ENCODE measurements at regions not wholly inside any gene's neighbourhood (a gene's known extent, or its start where the extent isn't known, plus 50 kb on each side); places are given as distances from the start of the nearest gene placed in this dataset.

DNA sequence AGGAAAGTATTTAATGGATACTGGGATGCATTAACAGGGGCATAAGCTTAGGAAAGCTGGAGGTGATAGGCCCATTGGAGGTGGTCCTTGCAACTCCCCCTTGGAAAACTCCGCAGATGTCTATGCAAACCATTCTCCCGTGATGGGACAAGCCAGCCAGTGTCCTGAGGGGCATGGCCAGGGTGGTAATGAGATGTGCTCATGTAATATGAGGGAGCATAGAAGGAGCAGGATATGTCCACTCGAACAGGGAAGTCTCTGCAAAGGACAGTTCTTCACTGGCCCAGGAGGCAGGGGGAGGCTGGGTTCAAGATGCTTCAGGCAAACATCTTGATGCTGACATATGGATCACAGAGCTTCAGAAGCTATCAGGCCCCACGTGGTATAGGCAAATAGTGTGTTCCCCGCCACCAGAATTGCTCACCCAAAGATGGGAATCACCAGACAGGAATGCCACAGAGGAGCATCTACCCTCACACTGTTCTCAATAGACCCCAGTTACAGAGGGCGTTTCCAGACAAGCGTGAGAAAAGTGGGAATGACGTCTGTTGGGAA, 201.6 kb upstream of the CDH4 start:
- Histone ChIP-seq H3K4me3 (ENCODE audit: low read depth in 1 of 5, low read length in 5 of 5) (no peak overlapping the region), H3K9me3 (ENCODE audit: control insufficient read depth in 5 of 5, low read length in 5 of 5) (peaks cover 0 to 6% (median 5%) of the 10 kb centered on the region in 5 donors), H3K9ac (ENCODE audit: low read length in 5 of 5) (no peak overlapping the region), H3K4me1 (ENCODE audit: control insufficient read depth in 5 of 5, insufficient read depth in 5 of 5, low read length in 5 of 5) (no peaks in the 10 kb centered on the region), H3K27ac (ENCODE audit: low read depth, low read length) (no peak overlapping the region), H3K36me3 (ENCODE audit: control insufficient read depth in 5 of 5, insufficient read depth in 5 of 5, low read length in 5 of 5) (no peaks in the 10 kb centered on the region), H3K27me3 (ENCODE audit: control insufficient read depth in 5 of 5, insufficient read depth in 4 of 5, low read length in 5 of 5) (peaks cover 0 to 13% (median 3%) of the 10 kb centered on the region in 5 donors)

DNA sequence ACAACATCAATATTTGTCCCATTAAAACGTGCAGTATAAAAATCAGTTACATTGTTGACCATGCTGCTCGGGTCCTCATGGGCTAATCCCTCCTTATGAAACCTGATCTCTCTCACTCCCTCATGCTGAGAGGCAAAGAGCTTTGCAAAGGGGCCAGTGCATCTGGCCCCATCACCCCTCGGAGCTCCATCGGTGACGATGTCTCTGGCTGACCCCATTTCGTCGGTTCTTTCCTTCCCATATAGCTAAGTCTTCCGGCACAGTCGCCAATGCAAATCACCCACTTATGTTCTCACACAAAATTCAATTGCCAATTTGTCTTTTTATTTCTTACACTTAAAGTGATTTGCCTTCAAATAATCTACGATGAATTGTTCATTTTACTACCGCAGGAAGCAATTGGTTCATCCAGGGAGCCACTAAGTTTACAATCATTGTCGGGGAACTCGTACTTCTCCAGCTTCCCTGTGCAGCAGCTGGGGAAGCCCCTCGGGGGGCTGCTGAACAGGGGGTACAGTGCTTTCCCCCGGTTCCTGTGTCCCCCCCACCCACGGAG, 199.8 kb upstream of the CDH4 start:
- Histone ChIP-seq H3K4me3 (ENCODE audit: low read depth in 1 of 5, low read length in 5 of 5) (no peak overlapping the region), H3K27ac (ENCODE audit: low read depth, low read length) (no peak overlapping the region), H3K4me1 (ENCODE audit: control insufficient read depth in 5 of 5, insufficient read depth in 5 of 5, low read length in 5 of 5) (no peaks in the 10 kb centered on the region), H3K36me3 (ENCODE audit: control insufficient read depth in 5 of 5, insufficient read depth in 5 of 5, low read length in 5 of 5) (no peaks in the 10 kb centered on the region), H3K27me3 (ENCODE audit: control insufficient read depth in 5 of 5, insufficient read depth in 4 of 5, low read length in 5 of 5) (peaks cover under 1 to 10% (median 6%) of the 10 kb centered on the region in 5 donors), H3K9me3 (ENCODE audit: control insufficient read depth in 5 of 5, low read length in 5 of 5) (peaks cover 0 to 6% (median 5%) of the 10 kb centered on the region in 5 donors), H3K9ac (ENCODE audit: low read length in 5 of 5) (no peak overlapping the region)

DNA sequence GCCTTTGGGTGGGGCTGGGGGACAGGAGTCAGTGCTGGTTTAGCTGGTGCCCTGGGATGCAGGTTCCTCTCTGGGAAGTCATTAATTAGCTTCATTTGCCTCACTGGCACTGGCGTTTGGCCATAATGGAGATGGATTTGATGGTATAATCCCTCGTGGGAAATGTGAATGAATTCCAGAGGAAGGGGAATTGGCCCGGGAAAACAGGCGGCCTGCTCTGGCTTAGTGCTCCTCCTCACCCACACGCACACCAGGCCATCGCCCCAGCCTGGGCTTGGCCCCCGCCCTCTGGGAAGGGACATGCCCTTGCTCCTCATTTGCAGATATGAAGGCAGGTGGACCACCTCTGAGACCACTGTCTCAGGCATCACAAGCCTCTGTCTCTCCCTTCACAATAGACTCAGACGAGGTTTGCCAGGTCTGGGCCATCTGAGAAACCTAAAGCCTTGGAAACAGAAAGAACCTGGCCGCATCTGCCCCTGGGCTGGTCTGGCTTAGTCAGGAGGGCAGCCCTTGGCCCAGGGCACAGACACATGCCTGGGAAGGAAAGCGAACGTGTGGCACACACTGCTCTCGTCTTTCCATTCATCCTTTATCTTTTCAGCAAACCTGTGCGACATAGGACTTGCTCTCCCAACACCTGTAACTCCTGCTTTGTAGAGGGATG, 199.2 kb upstream of the CDH4 start:
- H3K4me3 ChIP-seq (ENCODE audit: low read depth in 1 of 5, low read length in 5 of 5), result no peak overlapping the region
- no peaks in the 10 kb centered on the region for H3K36me3 ChIP-seq (ENCODE audit: control insufficient read depth in 5 of 5, insufficient read depth in 5 of 5, low read length in 5 of 5)
- H3K9ac ChIP-seq (ENCODE audit: low read length in 5 of 5), result no peak overlapping the region
- no peaks in the 10 kb centered on the region for H3K4me1 ChIP-seq (ENCODE audit: control insufficient read depth in 5 of 5, insufficient read depth in 5 of 5, low read length in 5 of 5)
- H3K9me3 ChIP-seq (ENCODE audit: control insufficient read depth in 5 of 5, low read length in 5 of 5), result peaks cover 0 to 6% (median 5%) of the 10 kb centered on the region in 5 donors
- H3K27me3 ChIP-seq (ENCODE audit: control insufficient read depth in 5 of 5, insufficient read depth in 4 of 5, low read length in 5 of 5), result peaks cover 0 to 10% (median 6%) of the 10 kb centered on the region in 5 donors
- H3K27ac ChIP-seq (ENCODE audit: low read depth, low read length), result no peak overlapping the region

DNA sequence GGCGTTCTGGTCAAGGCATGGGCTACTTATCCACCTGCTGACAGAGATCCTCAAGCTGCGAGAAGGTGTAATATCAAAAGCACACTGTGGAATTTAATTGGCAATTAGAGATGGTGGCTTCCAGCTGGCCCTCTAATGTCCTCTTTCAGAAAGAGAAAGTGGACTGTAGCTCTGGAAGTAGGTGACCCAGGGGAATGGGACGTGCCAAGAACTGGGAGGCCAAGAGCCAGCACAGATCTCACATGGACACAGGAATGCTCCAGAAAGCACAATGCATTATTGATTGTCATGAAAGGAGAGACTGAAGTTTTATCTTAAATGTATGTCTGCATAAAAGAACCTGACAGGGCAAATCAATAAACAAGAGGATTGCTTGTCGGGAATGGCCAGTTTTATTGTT, 198.6 kb upstream of the CDH4 start:
- Histone ChIP-seq H3K27ac (ENCODE audit: low read depth, low read length) (no peak overlapping the region), H3K9me3 (ENCODE audit: control insufficient read depth in 5 of 5, low read length in 5 of 5) (peaks cover 0 to 4% (median 4%) of the 10 kb centered on the region in 5 donors), H3K36me3 (ENCODE audit: control insufficient read depth in 5 of 5, insufficient read depth in 5 of 5, low read length in 5 of 5) (no peaks in the 10 kb centered on the region), H3K27me3 (ENCODE audit: control insufficient read depth in 5 of 5, insufficient read depth in 4 of 5, low read length in 5 of 5) (peaks cover 0 to 10% (median 6%) of the 10 kb centered on the region in 5 donors), H3K4me3 (ENCODE audit: low read depth in 1 of 5, low read length in 5 of 5) (no peak overlapping the region), H3K4me1 (ENCODE audit: control insufficient read depth in 5 of 5, insufficient read depth in 5 of 5, low read length in 5 of 5) (no peaks in the 10 kb centered on the region), H3K9ac (ENCODE audit: low read length in 5 of 5) (no peak overlapping the region)

DNA sequence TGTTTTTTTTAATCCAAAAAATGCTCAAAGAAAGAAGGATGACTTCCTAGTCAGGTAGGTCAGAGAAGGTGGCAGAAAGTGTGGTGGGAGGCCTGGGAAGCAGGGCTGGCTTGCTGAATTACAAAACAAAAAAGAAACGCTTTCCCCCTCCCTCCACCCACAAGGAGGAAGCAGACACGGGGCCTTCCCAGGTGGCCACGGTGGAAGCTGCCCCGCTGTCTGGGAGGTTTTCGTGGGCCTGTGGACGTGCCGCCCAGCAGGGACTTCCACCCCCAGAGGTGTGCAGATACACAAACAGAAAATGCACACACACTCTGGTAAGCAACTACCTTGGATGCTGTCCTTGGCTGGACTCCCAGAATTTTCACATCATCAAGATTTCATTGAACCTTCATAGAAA, 198.2 kb upstream of the CDH4 start:
- Histone ChIP-seq H3K4me3 (ENCODE audit: low read depth in 1 of 5, low read length in 5 of 5) (no peak overlapping the region), H3K9ac (ENCODE audit: low read length in 5 of 5) (no peak overlapping the region), H3K27ac (ENCODE audit: low read depth, low read length) (no peak overlapping the region), H3K36me3 (ENCODE audit: control insufficient read depth in 5 of 5, insufficient read depth in 5 of 5, low read length in 5 of 5) (no peaks in the 10 kb centered on the region), H3K27me3 (ENCODE audit: control insufficient read depth in 5 of 5, insufficient read depth in 4 of 5, low read length in 5 of 5) (peaks cover 0 to 10% (median 6%) of the 10 kb centered on the region in 5 donors), H3K9me3 (ENCODE audit: control insufficient read depth in 5 of 5, low read length in 5 of 5) (peaks cover 0 to under 1% (median 0%) of the 10 kb centered on the region in 5 donors), H3K4me1 (ENCODE audit: control insufficient read depth in 5 of 5, insufficient read depth in 5 of 5, low read length in 5 of 5) (no peaks in the 10 kb centered on the region)

DNA sequence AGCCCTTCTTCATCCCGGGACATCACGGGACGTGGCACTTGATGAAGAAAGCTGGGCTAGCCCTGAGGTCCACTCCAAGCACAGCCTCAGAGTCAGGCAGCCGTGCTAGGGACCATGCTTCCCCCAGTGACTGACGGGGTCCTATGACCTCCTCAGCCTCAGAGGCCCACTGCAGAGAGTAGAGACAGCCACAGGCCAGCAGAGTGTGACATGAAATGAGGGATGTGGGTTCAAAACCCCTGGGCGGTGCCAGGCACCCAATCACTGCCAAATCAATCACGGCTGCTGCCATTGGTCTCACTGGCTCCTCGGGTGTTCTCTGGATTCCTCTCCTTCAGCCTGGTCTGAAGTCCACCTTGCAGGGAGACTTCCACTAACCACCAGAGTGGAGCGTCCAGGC, 197.7 kb upstream of the CDH4 start:
- H3K27ac ChIP-seq (ENCODE audit: low read depth, low read length), result no peak overlapping the region
- no peaks in the 10 kb centered on the region for H3K36me3 ChIP-seq (ENCODE audit: control insufficient read depth in 5 of 5, insufficient read depth in 5 of 5, low read length in 5 of 5)
- peaks cover 0 to 10% (median 6%) of the 10 kb centered on the region in 5 donors for H3K27me3 ChIP-seq (ENCODE audit: control insufficient read depth in 5 of 5, insufficient read depth in 4 of 5, low read length in 5 of 5)
- H3K9me3 ChIP-seq (ENCODE audit: control insufficient read depth in 5 of 5, low read length in 5 of 5), result no peaks in the 10 kb centered on the region
- H3K4me3 ChIP-seq (ENCODE audit: low read depth in 1 of 5, low read length in 5 of 5), result no peak overlapping the region
- H3K9ac ChIP-seq (ENCODE audit: low read length in 5 of 5), result no peak overlapping the region
- H3K4me1 ChIP-seq (ENCODE audit: control insufficient read depth in 5 of 5, insufficient read depth in 5 of 5, low read length in 5 of 5), result no peaks in the 10 kb centered on the region

DNA sequence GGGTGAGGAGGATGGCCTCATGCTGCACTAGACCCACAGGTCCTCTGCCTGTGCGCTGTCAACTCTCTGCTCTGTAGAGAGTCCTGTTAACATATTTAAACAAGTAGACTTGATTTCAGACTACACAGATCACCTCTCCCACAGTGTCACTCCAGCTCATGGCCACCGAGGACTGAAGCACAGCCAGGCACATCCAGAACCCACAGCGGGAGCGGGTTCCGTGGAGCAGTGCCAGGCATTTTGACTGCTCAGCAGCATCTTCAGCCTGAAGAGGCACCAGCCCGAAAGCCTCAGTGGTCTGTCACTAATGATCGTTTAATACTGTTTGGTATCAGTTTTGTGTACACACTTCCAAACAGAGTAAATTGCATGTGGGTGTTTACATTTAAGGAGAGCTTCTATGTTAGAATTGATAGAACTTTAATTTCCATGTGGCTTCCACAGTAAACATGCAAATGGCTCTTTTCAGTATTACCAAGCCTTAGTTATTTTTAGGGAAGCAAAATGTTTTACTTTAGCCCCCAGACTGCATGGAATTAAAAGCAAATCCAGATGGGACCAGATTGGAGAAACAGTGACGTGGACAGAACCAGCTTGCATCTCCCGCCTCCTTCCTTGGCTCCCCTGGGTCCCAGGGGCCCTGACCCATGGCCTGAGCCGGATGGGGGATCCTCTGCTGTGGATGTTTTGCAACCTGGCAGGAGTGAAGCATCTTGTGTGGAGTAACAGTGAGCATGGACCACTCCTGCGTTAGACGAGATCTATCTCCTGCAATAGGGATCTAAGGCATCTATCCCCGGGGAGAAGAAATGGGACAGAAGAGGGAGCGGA, 196.7 kb upstream of the CDH4 start:
- no peaks in the 10 kb centered on the region for H3K36me3 ChIP-seq (ENCODE audit: control insufficient read depth in 5 of 5, insufficient read depth in 5 of 5, low read length in 5 of 5)
- no peaks in the 10 kb centered on the region for H3K4me1 ChIP-seq (ENCODE audit: control insufficient read depth in 5 of 5, insufficient read depth in 5 of 5, low read length in 5 of 5)
- no peak overlapping the region for H3K27ac ChIP-seq (ENCODE audit: low read depth, low read length)
- H3K27me3 ChIP-seq (ENCODE audit: control insufficient read depth in 5 of 5, insufficient read depth in 4 of 5, low read length in 5 of 5), result peaks cover 0 to 8% (median 6%) of the 10 kb centered on the region in 5 donors
- no peaks in the 10 kb centered on the region for H3K9me3 ChIP-seq (ENCODE audit: control insufficient read depth in 5 of 5, low read length in 5 of 5)
- H3K9ac ChIP-seq (ENCODE audit: low read length in 5 of 5), result no peak overlapping the region
- H3K4me3 ChIP-seq (ENCODE audit: low read depth in 1 of 5, low read length in 5 of 5), result no peak overlapping the region

DNA sequence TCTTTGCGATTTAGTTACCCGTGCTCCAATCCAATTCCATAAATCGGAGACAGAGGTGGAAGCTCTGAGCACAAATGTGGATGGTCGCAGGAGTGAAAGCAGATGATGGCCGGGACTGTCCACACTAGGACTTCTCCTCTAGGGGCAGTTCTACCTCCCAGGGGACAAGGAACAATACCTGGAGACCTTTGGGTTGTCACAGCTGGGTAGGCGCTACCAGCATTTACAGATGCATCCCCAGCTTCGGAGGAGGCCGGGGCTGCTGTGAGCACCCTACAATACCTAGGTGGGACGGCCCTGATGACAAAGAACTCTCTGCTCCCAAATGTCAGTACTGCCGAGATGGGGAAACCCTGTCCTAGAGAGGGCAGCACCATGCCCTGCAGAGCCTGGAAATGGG, 195.9 kb upstream of the CDH4 start:
- H3K27me3 ChIP-seq (ENCODE audit: control insufficient read depth in 5 of 5, insufficient read depth in 4 of 5, low read length in 5 of 5), result peaks cover 0 to 7% (median 6%) of the 10 kb centered on the region in 5 donors
- no peaks in the 10 kb centered on the region for H3K4me1 ChIP-seq (ENCODE audit: control insufficient read depth in 5 of 5, insufficient read depth in 5 of 5, low read length in 5 of 5)
- H3K9me3 ChIP-seq (ENCODE audit: control insufficient read depth in 5 of 5, low read length in 5 of 5), result peaks cover 0 to 4% (median under 1%) of the 10 kb centered on the region in 5 donors
- no peak overlapping the region for H3K4me3 ChIP-seq (ENCODE audit: low read depth in 1 of 5, low read length in 5 of 5)
- no peaks in the 10 kb centered on the region for H3K36me3 ChIP-seq (ENCODE audit: control insufficient read depth in 5 of 5, insufficient read depth in 5 of 5, low read length in 5 of 5)
- no peak overlapping the region for H3K27ac ChIP-seq (ENCODE audit: low read depth, low read length)
- no peak overlapping the region for H3K9ac ChIP-seq (ENCODE audit: low read length in 5 of 5)

DNA sequence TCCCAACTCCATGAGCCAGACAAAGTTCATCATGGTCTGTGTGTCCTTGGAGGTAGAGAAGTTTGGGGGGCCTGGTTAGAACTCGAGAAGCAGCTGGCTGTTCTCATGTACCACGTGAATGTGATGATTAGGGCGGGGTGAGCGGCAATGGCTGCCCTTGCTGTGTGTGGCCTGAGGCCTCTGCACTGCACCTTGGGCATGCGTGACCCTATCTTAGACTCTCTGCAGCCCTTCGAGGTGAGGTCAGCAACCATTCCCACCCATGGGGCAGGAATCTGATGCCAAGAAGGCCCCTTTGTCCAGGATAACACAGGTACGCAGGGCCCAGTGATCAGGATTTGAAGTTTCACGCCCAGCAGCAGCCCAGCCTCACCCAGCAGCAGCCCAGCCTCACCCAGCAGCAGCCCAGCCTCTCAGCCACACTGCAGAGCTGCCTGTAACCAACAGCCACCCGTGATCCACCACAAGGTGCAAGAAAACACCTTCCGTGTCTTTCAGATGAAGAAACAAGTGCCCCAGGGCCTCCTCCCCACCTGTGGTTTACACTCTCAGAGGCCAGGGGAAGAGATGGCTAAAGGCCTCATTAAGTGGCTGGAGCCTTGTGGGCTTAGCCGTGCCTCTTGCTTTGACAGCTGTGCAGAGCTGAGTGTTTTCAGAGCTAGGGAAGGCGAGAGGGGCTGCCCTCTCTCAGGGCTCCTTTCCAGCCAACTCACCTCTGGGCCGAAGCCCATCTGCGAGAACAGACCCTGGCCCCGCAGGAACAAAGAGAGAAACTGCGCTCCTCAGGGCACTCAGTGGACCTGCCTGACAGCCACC, 195.2 kb upstream of the CDH4 start:
- peaks cover 0 to 7% (median 6%) of the 10 kb centered on the region in 5 donors for H3K27me3 ChIP-seq (ENCODE audit: control insufficient read depth in 5 of 5, insufficient read depth in 4 of 5, low read length in 5 of 5)
- no peaks in the 10 kb centered on the region for H3K4me1 ChIP-seq (ENCODE audit: control insufficient read depth in 5 of 5, insufficient read depth in 5 of 5, low read length in 5 of 5)
- no peak overlapping the region for H3K9ac ChIP-seq (ENCODE audit: low read length in 5 of 5)
- H3K36me3 ChIP-seq (ENCODE audit: control insufficient read depth in 5 of 5, insufficient read depth in 5 of 5, low read length in 5 of 5), result no peaks in the 10 kb centered on the region
- no peak overlapping the region for H3K27ac ChIP-seq (ENCODE audit: low read depth, low read length)
- H3K4me3 ChIP-seq (ENCODE audit: low read depth in 1 of 5, low read length in 5 of 5), result no peak overlapping the region
- peaks cover 0 to 6% (median 2%) of the 10 kb centered on the region in 5 donors for H3K9me3 ChIP-seq (ENCODE audit: control insufficient read depth in 5 of 5, low read length in 5 of 5)
